GM21381 (cell line): ENCODE measurements at regions not wholly inside any gene's neighbourhood (a gene's known extent, or its start where the extent isn't known, plus 50 kb on each side); places are given as distances from the start of the nearest gene placed in this dataset.

ENCODE experiments used
- ATAC-seq: cut with Tn5 transposase; IDR thresholded peaks from one replicate; pipeline ENCODE4 v1.9.1; 2021; ENCODE audit warnings: mild to moderate bottlenecking, moderate library complexity; ENCODE audit not compliant: unreplicated experiment

GRCh38 chr20:6953611-6954010 is 186.1 kb downstream of the BMP2 start:
- no peak for ATAC-seq

GRCh38 chr20:6954219-6954618 is 186.7 kb downstream of the BMP2 start:
- no peak for ATAC-seq

- ATAC-seq: no peak
Measured at GRCh38 chr20:6956056-6956455, 188.6 kb downstream of the BMP2 start.

GRCh38 chr20:6956574-6956973 is 189.1 kb downstream of the BMP2 start:
- ATAC-seq: no peak

GRCh38 chr20:6959900-6960312 is 192.4 kb downstream of the BMP2 start:
- no peak for ATAC-seq

- ATAC-seq: no peak
Measured at GRCh38 chr20:6966721-6967120, 199.2 kb downstream of the BMP2 start.

GRCh38 chr20:6974838-6975237 is 207.4 kb downstream of the BMP2 start:
- ATAC-seq: no peak

- ATAC-seq: no peak
Measured at GRCh38 chr20:6975311-6975710, 207.8 kb downstream of the BMP2 start.

GRCh38 chr20:6976106-6976900 is 208.8 kb downstream of the BMP2 start:
- no peak for ATAC-seq

GRCh38 chr20:6979621-6980020 is 212.1 kb downstream of the BMP2 start:
- no peak for ATAC-seq

GRCh38 chr20:6993011-6993410 is 225.5 kb downstream of the BMP2 start:
- no peak for ATAC-seq

- ATAC-seq: no peak
Measured at GRCh38 chr20:6993511-6993910, 226.0 kb downstream of the BMP2 start.

- ATAC-seq: no peak
Measured at GRCh38 chr20:6994452-6994851, 227.0 kb downstream of the BMP2 start.

- ATAC-seq: no peak
Measured at GRCh38 chr20:6998909-6999308, 231.4 kb downstream of the BMP2 start.

- ATAC-seq: no peak
Measured at GRCh38 chr20:6999381-6999780, 231.9 kb downstream of the BMP2 start.

- no peak for ATAC-seq
Measured at GRCh38 chr20:7003598-7003997, 236.1 kb downstream of the BMP2 start.

GRCh38 chr20:7004801-7005200 is 237.3 kb downstream of the BMP2 start:
- ATAC-seq: no peak

GRCh38 chr20:7010527-7010926 is 243.0 kb downstream of the BMP2 start:
- ATAC-seq: no peak

GRCh38 chr20:7015257-7015656 is 247.8 kb downstream of the BMP2 start:
- no peak for ATAC-seq

GRCh38 chr20:7022597-7022996 is 255.1 kb downstream of the BMP2 start:
- ATAC-seq: no peak

GRCh38 chr20:7025635-7026034 is 258.1 kb downstream of the BMP2 start:
- ATAC-seq: no peak

- no peak for ATAC-seq
Measured at GRCh38 chr20:7029019-7029418, 261.5 kb downstream of the BMP2 start.

GRCh38 chr20:7031222-7031621 is 263.7 kb downstream of the BMP2 start:
- ATAC-seq: no peak
